ENCODE measurements at regions not wholly inside any gene's neighbourhood (a gene's known extent, or its start where the extent isn't known, plus 50 kb on each side); places are given as distances from the start of the nearest gene placed in this dataset.

DNA sequence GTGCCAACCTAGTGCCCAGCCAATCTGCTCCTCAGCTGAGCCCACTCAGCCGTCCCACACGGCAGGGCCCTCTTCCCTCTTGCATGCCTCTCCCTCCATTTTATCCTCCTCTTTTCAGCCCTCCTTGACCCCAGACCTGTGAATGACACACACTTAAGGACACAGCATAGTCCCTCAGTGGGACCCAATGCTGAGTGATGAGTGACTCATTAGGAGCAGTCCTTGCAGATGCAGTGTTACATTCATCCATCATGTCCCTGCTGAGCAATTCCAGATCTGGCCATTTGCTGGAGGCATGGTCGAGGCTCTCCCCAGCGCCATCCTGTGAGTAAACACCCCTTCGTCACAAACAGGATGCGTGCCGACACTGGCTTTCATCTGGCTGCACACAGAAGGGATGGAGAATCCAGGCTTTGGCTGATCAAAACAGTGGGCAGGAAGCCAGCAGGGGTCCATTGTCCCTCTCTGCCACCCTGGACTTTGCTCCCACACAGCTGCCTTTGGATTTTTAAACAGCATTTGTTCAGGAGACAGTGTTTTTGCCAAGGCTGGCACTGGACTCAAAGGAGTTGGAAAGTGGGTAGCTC is 122.6 kb downstream of the AXIN2 start:
- no peak overlapping the region for H3K27ac Mint-ChIP-seq (ENCODE audit: unreplicated experiment)
- TF ChIP-seq CTCF (conservative IDR thresholded peaks at IDR 0.05): no peak
- no peak for DNase-seq (ENCODE audit: low read depth, low spot score)
- H3K36me3 Mint-ChIP-seq (ENCODE audit: low read depth): no peaks in the 10 kb centered on the region
- H3K4me3 Mint-ChIP-seq: no peak overlapping the region
- H3K27me3 Mint-ChIP-seq (ENCODE audit: low read depth): no peaks in the 10 kb centered on the region
- no peaks in the 10 kb centered on the region for H3K9me3 Mint-ChIP-seq
- peaks cover 19% of the 10 kb centered on the region for H3K4me1 Mint-ChIP-seq

GRCh38 chr17:65438173-65438572 is 123.3 kb downstream of the AXIN2 start:
- TF ChIP-seq CTCF (conservative IDR thresholded peaks at IDR 0.05): no peak
- no peak overlapping the region for H3K4me3 Mint-ChIP-seq
- DNase-seq (ENCODE audit: low read depth, low spot score): no peak
- H3K9me3 Mint-ChIP-seq: no peaks in the 10 kb centered on the region
- no peaks in the 10 kb centered on the region for H3K27me3 Mint-ChIP-seq (ENCODE audit: low read depth)
- H3K36me3 Mint-ChIP-seq (ENCODE audit: low read depth): no peaks in the 10 kb centered on the region
- peaks cover 16% of the 10 kb centered on the region for H3K4me1 Mint-ChIP-seq
- H3K27ac Mint-ChIP-seq (ENCODE audit: unreplicated experiment): no peak overlapping the region

DNA sequence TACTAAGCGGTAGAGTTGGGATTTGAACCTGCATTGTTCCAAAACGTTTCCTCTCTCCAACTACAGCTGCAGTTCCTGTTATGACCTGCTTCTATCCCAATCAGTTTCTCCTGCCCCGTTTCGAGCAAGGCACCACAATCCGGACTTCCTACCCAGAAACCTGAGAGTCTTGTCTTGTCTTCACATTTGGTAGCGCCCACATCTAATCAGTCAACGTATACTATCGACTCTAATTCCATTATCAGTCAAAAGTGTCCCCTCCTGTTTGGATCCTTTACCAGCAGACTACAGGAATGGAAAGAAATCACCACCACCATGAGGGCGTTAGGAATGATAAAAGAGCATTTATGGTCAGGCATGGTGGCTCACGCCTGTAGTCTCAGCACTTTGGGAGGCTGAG is 124.6 kb downstream of the AXIN2 start:
- peaks cover 8% of the 10 kb centered on the region for H3K9me3 Mint-ChIP-seq
- no peak for TF ChIP-seq CTCF (conservative IDR thresholded peaks at IDR 0.05)
- H3K36me3 Mint-ChIP-seq (ENCODE audit: low read depth): no peaks in the 10 kb centered on the region
- DNase-seq (ENCODE audit: low read depth, low spot score): no peak
- H3K4me3 Mint-ChIP-seq: no peak overlapping the region
- H3K27me3 Mint-ChIP-seq (ENCODE audit: low read depth): no peaks in the 10 kb centered on the region
- H3K4me1 Mint-ChIP-seq: peaks cover 15% of the 10 kb centered on the region
- no peak overlapping the region for H3K27ac Mint-ChIP-seq (ENCODE audit: unreplicated experiment)

- TF ChIP-seq CTCF (conservative IDR thresholded peaks at IDR 0.05): no peak
- Mint-ChIP-seq H3K36me3 (ENCODE audit: low read depth) (no peaks in the 10 kb centered on the region), H3K9me3 (peaks cover 12% of the 10 kb centered on the region), H3K4me3 (no peak overlapping the region), H3K27me3 (ENCODE audit: low read depth) (no peaks in the 10 kb centered on the region), H3K4me1 (peaks cover 13% of the 10 kb centered on the region), H3K27ac (ENCODE audit: unreplicated experiment) (no peak overlapping the region)
- no peak for DNase-seq (ENCODE audit: low read depth, low spot score)
Observed at GRCh38 chr17:65434878-65435277, 126.6 kb downstream of the AXIN2 start.

- peaks cover 11% of the 10 kb centered on the region for H3K4me1 Mint-ChIP-seq
- H3K4me3 Mint-ChIP-seq: no peak overlapping the region
- no peak for TF ChIP-seq CTCF (conservative IDR thresholded peaks at IDR 0.05)
- H3K27ac Mint-ChIP-seq (ENCODE audit: unreplicated experiment): no peak overlapping the region
- no peaks in the 10 kb centered on the region for H3K36me3 Mint-ChIP-seq (ENCODE audit: low read depth)
- H3K27me3 Mint-ChIP-seq (ENCODE audit: low read depth): no peaks in the 10 kb centered on the region
- DNase-seq (ENCODE audit: low read depth, low spot score): no peak
- peaks cover 12% of the 10 kb centered on the region for H3K9me3 Mint-ChIP-seq
Observed at GRCh38 chr17:65434251-65434650, 127.2 kb downstream of the AXIN2 start.

All from neural crest cell (in vitro differentiated cells).